SU-DHL-6 (cell line): ENCODE measurements at regions not wholly inside any gene's neighbourhood (a gene's known extent, or its start where the extent isn't known, plus 50 kb on each side); places are given as distances from the start of the nearest gene placed in this dataset.

ENCODE experiments used
- H2AFZ ChIP-seq: fragments of 200-600 bp; sonication (generic); 2 replicates; pipeline ENCODE4 v1.6.1; 2014; ENCODE audit warnings: low read depth, mild to moderate bottlenecking, moderate library complexity, mixed read lengths, antibody characterized with exemption, low read length; ENCODE audit not compliant: severe bottlenecking
- H3F3A ChIP-seq: fragments of 200-600 bp; shearing (Covaris generic); 2 replicates; pipeline ENCODE4 v1.6.0; 2016; ENCODE audit warnings: antibody characterized with exemption, mild to moderate bottlenecking; ENCODE audit not compliant: insufficient read depth
- H3K27ac ChIP-seq: fragments of 200-600 bp; sonication (generic); 2 replicates; pipeline ENCODE4 v1.5.1; 2016; ENCODE audit warnings: low read depth, mild to moderate bottlenecking, low read length, moderate library complexity, mixed read lengths
- H3K27me3 ChIP-seq: fragments of 200-600 bp; sonication (generic), shearing (Covaris generic); 2 replicates; pipeline ENCODE4 v1.6.0; 2014; ENCODE audit warnings: mild to moderate bottlenecking, low read length
- H3K36me3 ChIP-seq: fragments of 200-600 bp; sonication (generic); 2 replicates; pipeline ENCODE4 v1.6.1; 2014; ENCODE audit warnings: mild to moderate bottlenecking, low read length, mixed read lengths
- H3K4me2 ChIP-seq: fragments of 300-600, 200-600 bp; shearing (Covaris generic), sonication (generic); 2 replicates; pipeline ENCODE4 v1.6.0; 2014; ENCODE audit warnings: low read length, low read depth, mild to moderate bottlenecking; ENCODE audit not compliant: poor library complexity, severe bottlenecking
- H3K4me3 ChIP-seq: fragments of 200-600 bp; sonication (generic); 2 replicates; pipeline ENCODE4 v1.5.1; 2014; ENCODE audit warnings: antibody characterized with exemption, low read length, mild to moderate bottlenecking, mixed read lengths; ENCODE audit not compliant: insufficient read depth, poor library complexity, severe bottlenecking
- H3K79me2 ChIP-seq: fragments of 200-600 bp; sonication (generic); 2 replicates; pipeline ENCODE4 v1.6.1; 2014; ENCODE audit warnings: mild to moderate bottlenecking, low read length, moderate library complexity; ENCODE audit not compliant: insufficient read depth
- H3K9ac ChIP-seq: fragments of 200-600 bp; sonication (generic); 2 replicates; pipeline ENCODE4 v1.7.0; 2014; ENCODE audit warnings: mild to moderate bottlenecking, low read length
- H3K9me2 ChIP-seq: fragments of 200-600 bp; sonication (generic); replicated peaks from 2 replicates; pipeline ENCODE4 v1.6.1; 2014; ENCODE audit warnings: low read length; ENCODE audit not compliant: insufficient read depth
- H3K9me3 ChIP-seq: fragments of 200-600 bp; sonication (generic); 2 replicates; pipeline ENCODE4 v1.6.1; 2014; ENCODE audit warnings: low read length, mixed read lengths; ENCODE audit not compliant: insufficient read depth
- H4K20me1 ChIP-seq: fragments of 200-600 bp; sonication (generic); 2 replicates; pipeline ENCODE4 v1.6.1; 2014; ENCODE audit warnings: low read depth, mild to moderate bottlenecking, antibody characterized with exemption, low read length, moderate library complexity, mixed read lengths
- EZH2phosphoT487 ChIP-seq: fragments of 200-600 bp; sonication (generic), shearing (Covaris generic); conservative IDR thresholded peaks from 2 replicates; pipeline ENCODE4 v1.6.1; 2018; ENCODE audit warnings: mild to moderate bottlenecking, antibody characterized with exemption, low read length, moderate library complexity, mixed read lengths
- TF ChIP-seq, protein P1 (sequence below): fragments of 200-600 bp; sonication (generic); IDR thresholded peaks from one replicate; pipeline ENCODE4 v1.5.1; 2017; ENCODE audit warnings: antibody characterized with exemption, mild to moderate bottlenecking, low read length, moderate library complexity; ENCODE audit not compliant: insufficient read depth, poor library complexity, severe bottlenecking

DNA sequence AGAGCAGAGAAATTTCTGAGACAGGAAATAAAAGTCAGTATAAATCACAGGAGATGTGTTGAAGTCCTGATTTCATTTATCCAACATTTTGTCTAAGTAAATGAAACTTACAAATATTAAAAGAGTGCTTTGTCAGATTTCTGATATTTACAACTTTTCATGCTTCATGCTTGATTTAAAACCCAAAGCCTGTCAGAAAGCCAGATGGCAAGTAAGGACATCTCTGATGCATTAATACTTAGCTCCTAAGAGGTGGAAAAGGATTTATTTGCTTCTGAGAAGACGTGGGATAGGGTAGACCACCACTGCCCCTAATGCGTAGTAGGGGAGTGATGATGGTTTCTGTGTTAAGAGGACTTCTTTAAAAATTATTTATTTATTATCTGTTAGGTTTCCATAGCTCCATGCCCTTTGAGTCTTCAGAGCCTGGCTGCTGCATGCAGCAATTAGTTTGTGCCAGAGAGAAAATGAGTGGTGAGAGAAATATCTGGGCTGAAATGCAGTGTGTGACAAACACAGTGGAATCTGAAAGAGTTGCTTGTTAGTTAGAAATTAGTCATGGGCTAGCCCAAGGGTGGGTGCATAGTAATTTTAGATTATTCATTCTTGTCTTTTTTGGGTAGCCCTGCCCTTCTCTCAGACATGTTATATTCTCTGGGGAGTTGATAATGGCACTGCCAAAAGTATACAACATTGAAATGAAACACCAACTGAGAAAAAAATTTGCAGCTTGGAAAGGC is 333.8 kb downstream of the C4orf33 start:
- Histone ChIP-seq H3K27ac (no peak overlapping the region), H2AFZ (no peak overlapping the region), H4K20me1 (no peaks in the 10 kb centered on the region), H3K4me3 (no peak overlapping the region), H3K9ac (no peak overlapping the region), H3K79me2 (no peaks in the 10 kb centered on the region), H3K27me3 (no peaks in the 10 kb centered on the region), H3F3A (no peaks in the 10 kb centered on the region), H3K9me3 (no peaks in the 10 kb centered on the region), H3K4me2 (no peak overlapping the region), H3K9me2 (no peaks in the 10 kb centered on the region), H3K36me3 (no peaks in the 10 kb centered on the region)
- TF ChIP-seq, protein P1, sequence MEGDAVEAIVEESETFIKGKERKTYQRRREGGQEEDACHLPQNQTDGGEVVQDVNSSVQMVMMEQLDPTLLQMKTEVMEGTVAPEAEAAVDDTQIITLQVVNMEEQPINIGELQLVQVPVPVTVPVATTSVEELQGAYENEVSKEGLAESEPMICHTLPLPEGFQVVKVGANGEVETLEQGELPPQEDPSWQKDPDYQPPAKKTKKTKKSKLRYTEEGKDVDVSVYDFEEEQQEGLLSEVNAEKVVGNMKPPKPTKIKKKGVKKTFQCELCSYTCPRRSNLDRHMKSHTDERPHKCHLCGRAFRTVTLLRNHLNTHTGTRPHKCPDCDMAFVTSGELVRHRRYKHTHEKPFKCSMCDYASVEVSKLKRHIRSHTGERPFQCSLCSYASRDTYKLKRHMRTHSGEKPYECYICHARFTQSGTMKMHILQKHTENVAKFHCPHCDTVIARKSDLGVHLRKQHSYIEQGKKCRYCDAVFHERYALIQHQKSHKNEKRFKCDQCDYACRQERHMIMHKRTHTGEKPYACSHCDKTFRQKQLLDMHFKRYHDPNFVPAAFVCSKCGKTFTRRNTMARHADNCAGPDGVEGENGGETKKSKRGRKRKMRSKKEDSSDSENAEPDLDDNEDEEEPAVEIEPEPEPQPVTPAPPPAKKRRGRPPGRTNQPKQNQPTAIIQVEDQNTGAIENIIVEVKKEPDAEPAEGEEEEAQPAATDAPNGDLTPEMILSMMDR, result no peak
- no peak for TF ChIP-seq EZH2phosphoT487

DNA sequence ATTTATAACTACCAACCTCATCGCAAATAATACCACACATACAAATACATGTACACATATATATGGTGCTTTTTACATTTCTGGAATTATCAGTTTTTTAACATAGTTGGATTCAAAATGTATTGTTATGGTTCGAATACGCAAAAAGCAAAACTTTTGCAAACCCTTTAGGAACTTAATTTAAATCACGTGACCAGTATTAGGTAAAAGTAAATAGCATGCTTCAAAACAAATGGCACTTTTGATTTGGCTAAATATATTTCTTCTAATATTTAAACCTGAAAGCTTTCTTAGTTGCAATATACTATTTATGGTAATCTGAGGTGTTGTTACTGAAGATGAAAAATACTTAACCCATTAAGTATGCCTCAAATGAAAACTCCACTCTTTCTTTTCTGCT is 341.4 kb downstream of the C4orf33 start:
- Histone ChIP-seq H3K9me3 (no peaks in the 10 kb centered on the region), H2AFZ (no peak overlapping the region), H3K9ac (no peak overlapping the region), H3K27me3 (no peaks in the 10 kb centered on the region), H3F3A (no peaks in the 10 kb centered on the region), H3K36me3 (no peaks in the 10 kb centered on the region), H4K20me1 (no peaks in the 10 kb centered on the region), H3K9me2 (no peaks in the 10 kb centered on the region), H3K4me3 (no peak overlapping the region), H3K4me2 (no peak overlapping the region), H3K27ac (no peak overlapping the region), H3K79me2 (no peaks in the 10 kb centered on the region)
- TF ChIP-seq EZH2phosphoT487, result no peak
- TF ChIP-seq, protein P1, result no peak

DNA sequence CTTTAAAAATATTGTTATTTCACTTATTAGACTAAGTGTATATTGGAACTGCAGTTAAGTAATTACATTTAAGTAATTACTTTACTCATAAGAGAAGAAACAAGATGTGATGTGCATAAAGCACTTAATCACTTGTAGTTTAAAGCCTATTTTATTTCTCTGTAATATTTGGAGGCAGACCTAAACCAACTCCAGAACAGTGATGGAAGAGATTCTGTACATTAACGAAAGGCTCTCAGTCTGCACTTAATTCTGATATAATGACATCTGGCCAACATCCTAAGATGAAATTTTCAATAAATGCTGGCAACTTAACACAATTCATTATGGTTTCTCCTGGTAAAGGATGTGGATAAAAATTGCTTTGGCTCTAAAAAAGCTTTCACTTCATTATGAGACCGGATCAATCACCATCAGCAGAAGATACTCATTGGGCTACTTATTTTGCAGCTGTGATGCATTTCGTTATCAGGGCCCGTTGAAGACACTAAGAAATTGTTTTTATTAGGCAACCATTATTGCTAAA is 342.6 kb downstream of the C4orf33 start:
- no peaks in the 10 kb centered on the region for H3F3A ChIP-seq
- no peaks in the 10 kb centered on the region for H3K36me3 ChIP-seq
- H3K9ac ChIP-seq, result no peak overlapping the region
- H3K4me2 ChIP-seq, result no peak overlapping the region
- H2AFZ ChIP-seq, result no peak overlapping the region
- no peak overlapping the region for H3K4me3 ChIP-seq
- no peaks in the 10 kb centered on the region for H3K9me2 ChIP-seq
- no peaks in the 10 kb centered on the region for H4K20me1 ChIP-seq
- H3K27ac ChIP-seq, result no peak overlapping the region
- TF ChIP-seq EZH2phosphoT487, result no peak
- TF ChIP-seq, protein P1, result no peak
- H3K9me3 ChIP-seq, result no peaks in the 10 kb centered on the region
- no peaks in the 10 kb centered on the region for H3K27me3 ChIP-seq
- no peaks in the 10 kb centered on the region for H3K79me2 ChIP-seq
